ENCODE measurements at regions not wholly inside any gene's neighbourhood (a gene's known extent, or its start where the extent isn't known, plus 50 kb on each side); places are given as distances from the start of the nearest gene placed in this dataset.

- in situ Hi-C loops (cut with HindIII; ENCODE audit: extremely low pct_ligation_motif_present, low pct_unique_long_range_greater_than_20kb) (no loop called here), intact Hi-C loops (cut with micrococcal nuclease; ENCODE audit: unreplicated experiment) (no loop called here)
- H3K9ac ChIP-seq (ENCODE audit: insufficient read depth, low read depth, low read length) = no peak overlapping the region
- DNase-seq (ENCODE audit: low spot score) (no peak), ATAC-seq (no peak), FAIRE-seq (no peak)
- no peaks in the 10 kb centered on the region for H3K36me3 ChIP-seq (replicated peaks in 1 of 2; ENCODE audit: control insufficient read depth in 1 of 2, insufficient read depth in 2 of 2, low read length in 2 of 2)
- no TSS peak for BruUV-seq (replicated peaks)
- no peak overlapping the region for H3K4me2 ChIP-seq (ENCODE audit: low read depth, low read length)
- TF ChIP-seq TEAD3 (CRISPR knock-in tag; optimal IDR thresholded peaks at IDR 0.05; ENCODE audit: borderline replicate concordance) = no peak
- TF ChIP-seq HNRNPK (IDR thresholded peaks at IDR 0.05; ENCODE audit: low read depth, low read length, poor library complexity, severe bottlenecking) = no peak
- H2AFZ ChIP-seq (ENCODE audit: low read length) = no peak overlapping the region
- no peaks in the 10 kb centered on the region for H3K4me1 ChIP-seq (ENCODE audit: insufficient read depth, low read length)
- no peaks in the 10 kb centered on the region for H3K9me3 ChIP-seq (ENCODE audit: low read length)
- no peaks in the 10 kb centered on the region for H3K27me3 ChIP-seq (ENCODE audit: control insufficient read depth in 1 of 2, insufficient read depth in 2 of 2, low read length in 2 of 2)
- no peak overlapping the region for H3K4me3 ChIP-seq (replicated peaks in 1 of 3; ENCODE audit: insufficient read depth in 1 of 3, low read depth in 2 of 3, low read length in 3 of 3)
- no peak overlapping the region for H3K27ac ChIP-seq (ENCODE audit: extremely low read length, insufficient read depth, low read length)
- ChIA-PET CTCF (ENCODE audit: low intra/inter-chr PET ratio, low total read pairs) (no interaction called here), POLR2A (no interaction called here)
- 35% methylated on average over 9 of the region's 9 CpGs for WGBS (ENCODE audit: low lambda C conversion rate)
- no peaks in the 10 kb centered on the region for H3K79me2 ChIP-seq (ENCODE audit: insufficient read depth, low read length)
- H4K20me1 ChIP-seq (ENCODE audit: insufficient read depth, low read length) = no peaks in the 10 kb centered on the region
Measured at GRCh38 chr15:35665896-35666536, 120.1 kb upstream of the DPH6 start.

- H3K27me3 ChIP-seq (ENCODE audit: control insufficient read depth in 1 of 2, insufficient read depth in 2 of 2, low read length in 2 of 2) = no peaks in the 10 kb centered on the region
- H3K79me2 ChIP-seq (ENCODE audit: insufficient read depth, low read length) = no peaks in the 10 kb centered on the region
- H3K4me3 ChIP-seq (replicated peaks in 1 of 3; ENCODE audit: insufficient read depth in 1 of 3, low read depth in 2 of 3, low read length in 3 of 3) = no peak overlapping the region
- no peak for DNase-seq (ENCODE audit: low spot score)
- no peak for TF ChIP-seq BCLAF1 (IDR thresholded peaks at IDR 0.05)
- TF ChIP-seq NR2F1 (CRISPR knock-in tag; IDR thresholded peaks at IDR 0.05) = no peak
- TF ChIP-seq HIVEP1 (CRISPR knock-in tag; IDR thresholded peaks at IDR 0.05) = no peak
- no peak for TF ChIP-seq TRIM22 (IDR thresholded peaks at IDR 0.05)
- intact Hi-C loops (cut with micrococcal nuclease; ENCODE audit: unreplicated experiment) (no loop called here), in situ Hi-C loops (cut with HindIII; ENCODE audit: extremely low pct_ligation_motif_present, low pct_unique_long_range_greater_than_20kb) (no loop called here)
- ATAC-seq = no peak
- FAIRE-seq = no peak
- ChIA-PET CTCF (ENCODE audit: low intra/inter-chr PET ratio, low total read pairs) (no interaction called here), POLR2A (no interaction called here)
- 0% methylated on average over 1 of the region's 1 CpG for WGBS (ENCODE audit: low lambda C conversion rate)
- H3K4me1 ChIP-seq (ENCODE audit: insufficient read depth, low read length) = peaks cover 10% of the 10 kb centered on the region
- no peaks in the 10 kb centered on the region for H4K20me1 ChIP-seq (ENCODE audit: insufficient read depth, low read length)
- no peaks in the 10 kb centered on the region for H3K9me3 ChIP-seq (ENCODE audit: low read length)
- H3K9ac ChIP-seq (ENCODE audit: insufficient read depth, low read depth, low read length) = no peak overlapping the region
- H2AFZ ChIP-seq (ENCODE audit: low read length) = no peak overlapping the region
- no peak overlapping the region for H3K4me2 ChIP-seq (ENCODE audit: low read depth, low read length)
- H3K27ac ChIP-seq (ENCODE audit: extremely low read length, insufficient read depth, low read length) = no peak overlapping the region
- H3K36me3 ChIP-seq (replicated peaks in 1 of 2; ENCODE audit: control insufficient read depth in 1 of 2, insufficient read depth in 2 of 2, low read length in 2 of 2) = no peaks in the 10 kb centered on the region
- BruUV-seq (replicated peaks) = no TSS peak
Measured at GRCh38 chr15:35667908-35668307, 121.9 kb upstream of the DPH6 start.

Measured in HepG2 (cell line).